Transverse colon (tissue), 4 donors: ENCODE measurements at regions not wholly inside any gene's neighbourhood (a gene's known extent, or its start where the extent isn't known, plus 50 kb on each side); places are given as distances from the start of the nearest gene placed in this dataset.
"Not testable (repeated sequence)": the region's sequence is repeated elsewhere in the genome, so short reads cannot be mapped to it uniquely, and the experiment has no call there.

Source experiments
- EP300 ChIP-seq: sonication (generic); formaldehyde crosslinking; IDR thresholded peaks from one replicate; pipeline ENCODE4 v1.6.1; 2017; ENCODE audit warnings: antibody characterized with exemption, low read depth
- POLR2AphosphoS5 ChIP-seq, 3 donors: sonication (generic); formaldehyde crosslinking; IDR thresholded peaks; one replicate each; pipeline ENCODE4 v1.6.1; 2016; ENCODE audit warnings: antibody characterized with exemption in 3 of 3
- TF ChIP-seq, protein P1 (sequence below), 5 experiments: fragments of 200-600 bp in 3 of 5; fragments of 450-650 bp in 2 of 5; sonication (generic) in 3 of 5; IDR thresholded peaks; 1 replicate in 2 of 5; 2 replicates in 3 of 5; pipeline ENCODE4 v1.5.1; 2016 to 2017; ENCODE audit warnings: antibody characterized with exemption in 5 of 5, inconsistent platforms in 3 of 5, mild to moderate bottlenecking in 2 of 5, moderate library complexity in 1 of 5

DNA sequence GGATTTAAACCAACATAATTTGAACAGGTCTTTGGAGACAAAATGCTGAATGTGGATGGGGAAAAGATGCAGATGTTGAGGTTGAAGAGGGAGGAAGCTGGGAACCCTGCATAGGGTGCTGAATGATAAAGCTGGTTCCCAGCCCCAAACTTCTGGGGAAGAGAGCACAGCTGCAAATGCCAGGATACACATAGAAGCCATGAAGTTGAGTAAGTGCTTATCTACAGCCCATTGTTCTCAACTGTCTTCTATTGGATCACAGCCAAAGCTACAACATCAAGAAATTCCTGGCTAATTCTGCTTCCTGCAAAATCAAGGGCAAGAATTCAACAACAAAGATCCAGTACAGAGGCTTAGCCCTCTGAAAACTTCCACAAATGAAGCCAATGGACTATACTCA lies 779.8 kb downstream of the PRIM2 start:
- TF ChIP-seq, protein P1, sequence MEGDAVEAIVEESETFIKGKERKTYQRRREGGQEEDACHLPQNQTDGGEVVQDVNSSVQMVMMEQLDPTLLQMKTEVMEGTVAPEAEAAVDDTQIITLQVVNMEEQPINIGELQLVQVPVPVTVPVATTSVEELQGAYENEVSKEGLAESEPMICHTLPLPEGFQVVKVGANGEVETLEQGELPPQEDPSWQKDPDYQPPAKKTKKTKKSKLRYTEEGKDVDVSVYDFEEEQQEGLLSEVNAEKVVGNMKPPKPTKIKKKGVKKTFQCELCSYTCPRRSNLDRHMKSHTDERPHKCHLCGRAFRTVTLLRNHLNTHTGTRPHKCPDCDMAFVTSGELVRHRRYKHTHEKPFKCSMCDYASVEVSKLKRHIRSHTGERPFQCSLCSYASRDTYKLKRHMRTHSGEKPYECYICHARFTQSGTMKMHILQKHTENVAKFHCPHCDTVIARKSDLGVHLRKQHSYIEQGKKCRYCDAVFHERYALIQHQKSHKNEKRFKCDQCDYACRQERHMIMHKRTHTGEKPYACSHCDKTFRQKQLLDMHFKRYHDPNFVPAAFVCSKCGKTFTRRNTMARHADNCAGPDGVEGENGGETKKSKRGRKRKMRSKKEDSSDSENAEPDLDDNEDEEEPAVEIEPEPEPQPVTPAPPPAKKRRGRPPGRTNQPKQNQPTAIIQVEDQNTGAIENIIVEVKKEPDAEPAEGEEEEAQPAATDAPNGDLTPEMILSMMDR (IDR thresholded peaks at IDR 0.05), result not testable (repeated sequence)
- TF ChIP-seq POLR2AphosphoS5 (IDR thresholded peaks at IDR 0.05); EP300: not testable (repeated sequence)
